ENCODE measurements at regions not wholly inside any gene's neighbourhood (a gene's known extent, or its start where the extent isn't known, plus 50 kb on each side); places are given as distances from the start of the nearest gene placed in this dataset.
A peak's percentile ranks its signal among the peaks of the same experiment; 100 is the strongest.

- DNase-seq, result no peak
Observed at GRCh38 chr2:133667968-133668367, 99.7 kb upstream of the NCKAP5 start.

GRCh38 chr2:133668547-133668946 is 100.3 kb upstream of the NCKAP5 start:
- no peak for DNase-seq

GRCh38 chr2:133673305-133673905 is 105.1 kb upstream of the NCKAP5 start:
- no peak for DNase-seq

DNA sequence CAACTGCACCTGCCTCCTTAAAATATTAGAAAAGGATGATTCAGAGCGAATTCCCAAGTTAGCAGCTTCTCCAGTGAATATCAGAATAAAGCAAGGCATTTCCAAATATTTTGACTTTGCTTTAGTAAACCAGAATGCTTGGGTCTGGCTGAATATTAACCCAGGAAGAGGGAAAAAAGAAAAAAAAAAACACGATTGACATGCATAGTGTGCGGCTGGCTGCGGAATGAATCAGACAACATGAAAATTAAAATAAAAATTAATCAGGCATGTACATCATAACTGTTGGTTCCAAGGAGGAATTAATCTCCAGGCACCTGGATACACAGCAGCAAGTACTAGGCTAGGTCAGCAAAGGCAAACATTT is 105.8 kb upstream of the NCKAP5 start:
- no peak for DNase-seq

DNA sequence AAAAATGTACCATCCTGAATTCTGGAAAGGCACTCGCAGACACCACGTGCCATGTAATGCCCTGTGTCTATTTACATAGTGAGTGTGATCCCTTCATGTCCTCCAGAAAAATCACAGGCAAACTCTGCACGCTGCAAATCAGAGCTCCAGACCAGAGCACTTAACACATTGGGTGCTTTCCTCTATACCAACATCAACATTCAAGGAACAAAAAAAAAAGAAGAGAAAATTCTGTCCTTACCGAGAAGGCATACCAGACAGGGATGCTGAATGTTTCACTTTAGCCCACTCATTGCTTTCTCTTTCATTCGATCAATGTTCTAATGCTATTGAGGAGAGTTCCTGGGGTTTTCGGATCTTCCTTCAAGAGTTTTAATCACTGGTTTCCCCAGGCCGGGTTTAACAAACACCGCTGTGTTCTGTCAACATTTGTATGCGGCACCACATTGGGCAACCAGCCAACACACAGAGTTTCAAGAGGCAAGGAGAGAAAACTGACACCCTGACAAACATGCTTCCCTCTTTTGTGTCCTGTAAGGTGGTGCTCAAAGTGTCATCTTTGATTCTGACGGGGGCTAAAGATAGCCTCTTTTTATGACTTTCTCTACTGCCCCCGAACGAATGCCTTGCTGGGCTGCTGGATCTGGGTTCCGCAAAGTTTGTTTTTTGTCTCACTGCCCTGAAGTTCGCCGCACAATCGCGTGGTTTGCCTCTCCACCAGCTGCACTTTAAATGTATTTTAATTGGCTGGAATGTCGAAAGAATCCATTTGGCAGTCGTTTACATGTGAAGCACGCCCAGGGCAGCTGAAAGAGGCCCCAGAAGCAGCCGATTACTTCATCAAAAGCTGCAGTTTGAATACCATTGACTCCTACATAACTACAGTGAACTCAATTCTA is 106.4 kb upstream of the NCKAP5 start:
- DNase-seq, result peak; percentile 79 to 91

- no peak for DNase-seq
Observed at GRCh38 chr2:133676392-133677130, 108.3 kb upstream of the NCKAP5 start.

DNA sequence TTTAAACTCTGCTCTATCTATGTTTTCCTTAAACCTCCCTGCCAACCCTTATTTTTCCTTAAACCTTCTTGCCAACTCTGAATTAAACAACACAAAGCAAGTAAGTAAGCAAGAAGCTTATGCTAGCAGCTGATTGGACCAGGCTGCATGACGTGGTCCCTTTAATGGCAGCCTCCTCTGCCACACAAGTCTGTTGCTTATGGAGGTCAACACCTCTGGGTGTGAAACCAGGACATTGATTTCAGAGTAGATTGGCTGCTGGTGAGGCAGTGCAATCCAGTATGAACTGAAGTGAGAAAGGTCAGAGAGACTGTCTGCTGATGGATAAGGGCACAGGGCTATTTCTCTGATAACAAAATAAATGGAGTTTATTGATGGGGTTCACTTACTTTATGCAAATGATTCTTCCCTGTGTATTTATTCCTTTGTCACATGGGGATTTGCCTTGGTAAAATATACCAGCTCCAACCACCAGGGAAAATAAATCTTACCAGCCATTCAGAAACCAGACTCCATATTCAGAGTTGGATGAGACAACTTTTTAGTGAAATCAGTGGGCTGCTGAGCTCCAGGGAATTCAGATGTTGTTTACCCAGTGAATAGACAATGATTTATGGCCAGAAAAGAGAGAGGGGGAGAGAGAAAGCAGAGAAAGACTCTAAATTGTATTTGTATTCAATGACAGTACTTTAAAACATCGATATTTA is 112.2 kb upstream of the NCKAP5 start:
- no peak for DNase-seq

DNA sequence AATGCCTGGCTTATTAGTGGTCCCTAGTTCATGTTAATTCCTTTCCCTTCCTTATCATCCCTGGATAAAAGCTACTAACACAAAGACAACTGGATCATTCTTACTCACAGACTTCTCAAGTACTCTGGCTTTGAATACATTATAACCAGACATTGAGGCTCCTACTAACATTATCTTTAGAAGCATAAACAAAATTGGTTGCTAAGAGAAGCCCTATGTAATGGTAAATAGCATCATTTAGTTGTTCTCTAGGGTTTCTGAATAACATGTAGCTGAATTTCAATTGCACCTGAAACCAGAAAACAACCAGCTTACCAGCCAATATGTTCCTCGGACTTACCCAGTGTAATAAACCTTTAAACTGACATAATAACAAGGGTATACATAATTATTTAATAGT is 114.1 kb upstream of the NCKAP5 start:
- no peak for DNase-seq

DNA sequence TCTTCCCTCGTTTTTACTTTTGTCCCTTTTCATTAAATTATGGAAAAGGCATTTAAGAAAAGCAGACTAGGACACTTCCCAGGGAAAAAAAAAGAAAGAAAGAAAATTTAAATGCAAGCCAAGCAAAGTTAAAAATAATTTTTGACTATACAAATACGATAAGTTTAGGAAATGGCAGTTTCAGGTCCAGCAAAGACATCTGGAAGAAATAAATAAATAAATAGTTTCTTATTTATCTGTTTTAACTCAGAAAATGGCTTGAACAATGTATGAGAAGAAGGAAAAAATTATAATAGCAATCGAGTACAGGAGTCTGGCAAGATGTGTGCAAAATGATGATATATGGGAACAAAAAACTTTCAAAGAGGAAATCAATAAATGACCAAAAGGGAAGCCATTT is 114.6 kb upstream of the NCKAP5 start:
- no peak for DNase-seq

GRCh38 chr2:133685636-133686215 is 117.5 kb upstream of the NCKAP5 start:
- DNase-seq, result no peak

- no peak for DNase-seq
Observed at GRCh38 chr2:133690780-133691179, 122.5 kb upstream of the NCKAP5 start.

GRCh38 chr2:133691336-133691735 is 123.1 kb upstream of the NCKAP5 start:
- DNase-seq, result no peak

- DNase-seq, result no peak
Observed at GRCh38 chr2:133705287-133705686, 137.0 kb upstream of the NCKAP5 start.

DNA sequence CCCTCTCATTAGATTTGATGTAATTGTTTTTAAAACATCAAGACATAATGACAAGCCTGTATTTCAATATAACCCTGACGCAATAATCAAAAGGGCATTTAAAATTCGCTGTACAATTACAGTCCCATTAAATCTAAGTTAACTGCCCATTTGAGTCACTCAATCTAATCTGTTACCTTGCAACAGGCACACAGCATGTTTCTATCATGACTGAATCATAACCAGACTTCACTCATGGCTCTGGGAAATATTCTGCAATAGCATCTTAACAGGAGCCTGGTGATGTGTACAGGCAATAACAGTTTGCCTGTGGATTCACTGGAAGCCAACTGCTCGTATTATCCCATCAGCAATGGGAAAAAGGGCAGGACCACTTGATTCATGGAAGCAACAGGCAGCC is 142.3 kb upstream of the NCKAP5 start:
- DNase-seq, result peak in 1 of 2 experiments; percentile 42

- no peak for DNase-seq
Observed at GRCh38 chr2:133711201-133711600, 142.9 kb upstream of the NCKAP5 start.

DNA sequence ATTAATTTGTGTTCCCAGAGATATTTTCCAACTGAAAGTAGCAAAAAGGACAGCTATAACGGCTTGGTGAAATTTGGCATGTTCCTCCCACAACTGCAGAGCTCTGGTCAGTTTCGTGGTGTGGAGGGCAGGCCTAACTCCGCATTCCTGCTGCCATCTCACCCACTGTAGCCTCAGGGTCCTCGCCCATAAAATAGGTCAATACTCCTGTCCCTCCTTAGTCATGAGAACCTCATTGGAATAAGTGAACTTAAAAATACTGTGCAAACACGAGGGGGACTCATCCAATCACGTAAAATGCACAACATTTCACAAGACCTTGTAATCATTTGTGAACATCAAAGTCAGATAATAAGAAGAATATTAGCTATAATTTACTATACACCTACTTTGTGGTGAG is 143.5 kb upstream of the NCKAP5 start:
- DNase-seq, result no peak

- no peak for DNase-seq
Observed at GRCh38 chr2:133712369-133712768, 144.1 kb upstream of the NCKAP5 start.

- no peak for DNase-seq
Observed at GRCh38 chr2:133713049-133713580, 144.9 kb upstream of the NCKAP5 start.

GRCh38 chr2:133716166-133716565 is 147.9 kb upstream of the NCKAP5 start:
- DNase-seq, result no peak

DNA sequence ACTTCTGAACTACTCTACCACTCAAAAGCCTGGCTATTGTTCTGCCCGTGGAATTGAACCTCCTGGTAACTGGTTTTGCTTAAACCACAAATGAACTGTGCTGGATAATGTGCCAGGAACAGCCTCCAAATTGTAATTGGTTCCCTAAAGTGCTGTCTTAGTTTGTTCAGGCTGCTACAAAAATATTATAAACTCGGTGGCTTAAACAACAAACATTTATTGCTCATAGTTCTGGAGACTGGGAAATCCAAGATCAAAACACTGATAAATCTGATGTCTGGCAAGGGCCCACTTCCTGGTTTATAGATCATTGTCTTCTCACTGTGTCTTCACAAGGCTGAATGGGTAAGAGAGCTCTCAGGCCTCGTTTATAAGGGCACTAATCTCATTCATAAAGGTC is 149.2 kb upstream of the NCKAP5 start:
- no peak for DNase-seq

DNA sequence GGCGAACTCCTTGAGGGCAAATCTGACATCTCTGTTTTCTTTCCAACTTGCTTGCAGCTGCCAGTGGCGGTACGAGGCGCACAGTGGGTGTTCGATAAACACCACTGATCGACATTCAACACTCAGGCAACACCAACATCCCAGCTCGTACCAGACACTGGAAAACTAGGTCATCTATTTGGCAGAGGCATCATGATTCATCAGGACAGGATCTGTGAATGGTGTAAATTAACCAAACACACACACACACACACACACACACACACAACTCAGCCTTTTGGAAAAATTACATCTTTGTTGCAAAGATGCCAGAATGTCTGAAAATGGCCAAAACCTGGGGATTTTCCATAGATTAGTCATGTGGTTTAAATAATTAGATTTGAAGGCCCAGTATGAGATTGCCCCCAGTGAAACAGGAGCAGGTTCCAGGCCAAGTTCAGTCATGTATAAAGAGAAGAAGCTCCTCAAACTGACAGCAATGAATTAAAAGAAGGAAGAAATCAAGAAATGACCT is 150.5 kb upstream of the NCKAP5 start:
- DNase-seq, result no peak

- DNase-seq, result no peak
Observed at GRCh38 chr2:133720429-133720828, 152.2 kb upstream of the NCKAP5 start.

All from NCI-H2081 (cell line).